GM21447 (cell line): ENCODE measurements at regions not wholly inside any gene's neighbourhood (a gene's known extent, or its start where the extent isn't known, plus 50 kb on each side); places are given as distances from the start of the nearest gene placed in this dataset.
"Not testable (repeated sequence)": the region's sequence is repeated elsewhere in the genome, so short reads cannot be mapped to it uniquely, and the experiment has no call there.

Source experiments
- ATAC-seq: cut with Tn5 transposase; IDR thresholded peaks from one replicate; pipeline ENCODE4 v1.9.1; 2021; ENCODE audit not compliant: unreplicated experiment

DNA sequence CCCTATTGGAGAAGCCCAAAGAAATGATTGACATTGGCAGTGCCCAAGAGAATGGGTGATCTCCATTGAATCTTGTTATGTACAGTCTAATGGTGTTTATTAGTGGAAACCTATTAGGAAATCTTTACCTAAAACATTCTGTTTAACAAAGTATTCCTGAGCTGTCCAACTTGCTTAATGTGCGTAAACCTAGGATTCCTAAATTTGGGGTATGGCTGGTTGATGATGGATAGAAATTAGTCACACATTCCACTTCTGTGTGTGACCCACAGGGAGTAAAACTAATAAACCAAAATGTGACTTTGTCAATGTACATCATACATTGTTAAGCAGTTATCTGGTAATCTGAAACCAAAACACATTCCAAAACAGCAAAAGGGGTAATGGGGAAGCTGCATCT lies 761.3 kb downstream of the FSCB start:
- no peak for ATAC-seq

DNA sequence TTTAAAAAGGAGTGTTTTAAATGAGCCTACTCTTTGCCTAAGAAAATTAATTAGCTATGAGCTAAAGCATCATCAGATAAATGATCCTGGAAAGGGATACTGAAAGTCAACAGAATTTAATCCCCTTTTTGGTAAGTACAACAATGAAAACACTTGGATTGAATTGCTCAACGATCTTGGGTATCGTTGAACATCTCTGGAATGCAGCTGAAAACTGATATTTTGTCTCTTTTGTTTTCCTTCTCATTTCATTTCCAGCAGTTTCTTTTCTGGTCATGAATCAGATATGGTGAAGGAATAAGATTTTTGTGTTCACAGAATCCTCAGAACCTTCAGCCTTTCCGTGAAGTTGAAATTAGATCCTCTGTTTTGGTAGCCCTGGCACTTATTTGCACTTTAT lies 771.2 kb downstream of the FSCB start:
- ATAC-seq: no peak

DNA sequence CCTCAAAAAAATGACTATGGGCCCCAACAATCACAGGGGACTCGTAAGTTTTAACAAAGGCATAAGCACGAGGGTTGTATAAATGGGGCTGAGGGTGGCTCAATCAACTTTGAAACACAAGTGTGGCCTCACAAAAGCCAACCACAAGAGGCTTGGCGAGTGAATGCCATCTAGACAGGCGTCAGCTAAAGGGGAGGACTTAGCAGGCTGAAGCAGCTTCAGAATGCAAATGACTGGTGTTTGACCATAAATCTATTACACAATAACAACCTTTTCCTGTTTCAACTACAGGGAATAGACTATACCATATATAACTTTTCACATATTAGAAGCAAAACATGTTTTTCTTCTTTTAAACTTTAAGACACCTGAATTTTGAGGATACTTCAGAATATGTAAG lies 777.9 kb downstream of the FSCB start:
- ATAC-seq: no peak

DNA sequence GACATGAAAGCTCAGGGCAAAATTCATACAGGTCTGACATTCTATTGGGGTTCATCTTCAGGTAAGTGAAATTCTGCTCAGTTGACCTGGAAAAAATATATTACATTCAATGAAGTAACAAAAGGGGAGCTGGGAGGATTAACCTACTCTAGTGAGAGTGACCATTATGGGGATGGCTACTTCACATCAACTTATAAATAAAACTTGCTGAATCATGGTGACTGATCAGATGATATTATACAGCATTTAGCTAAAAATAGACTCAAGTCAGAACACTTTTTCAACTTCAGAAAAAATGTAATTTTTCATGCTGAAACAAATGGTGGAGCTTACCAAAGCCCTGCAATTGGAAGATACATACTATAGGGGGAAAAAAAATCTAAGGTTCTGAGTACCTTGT lies 800.2 kb downstream of the FSCB start:
- ATAC-seq: no peak

DNA sequence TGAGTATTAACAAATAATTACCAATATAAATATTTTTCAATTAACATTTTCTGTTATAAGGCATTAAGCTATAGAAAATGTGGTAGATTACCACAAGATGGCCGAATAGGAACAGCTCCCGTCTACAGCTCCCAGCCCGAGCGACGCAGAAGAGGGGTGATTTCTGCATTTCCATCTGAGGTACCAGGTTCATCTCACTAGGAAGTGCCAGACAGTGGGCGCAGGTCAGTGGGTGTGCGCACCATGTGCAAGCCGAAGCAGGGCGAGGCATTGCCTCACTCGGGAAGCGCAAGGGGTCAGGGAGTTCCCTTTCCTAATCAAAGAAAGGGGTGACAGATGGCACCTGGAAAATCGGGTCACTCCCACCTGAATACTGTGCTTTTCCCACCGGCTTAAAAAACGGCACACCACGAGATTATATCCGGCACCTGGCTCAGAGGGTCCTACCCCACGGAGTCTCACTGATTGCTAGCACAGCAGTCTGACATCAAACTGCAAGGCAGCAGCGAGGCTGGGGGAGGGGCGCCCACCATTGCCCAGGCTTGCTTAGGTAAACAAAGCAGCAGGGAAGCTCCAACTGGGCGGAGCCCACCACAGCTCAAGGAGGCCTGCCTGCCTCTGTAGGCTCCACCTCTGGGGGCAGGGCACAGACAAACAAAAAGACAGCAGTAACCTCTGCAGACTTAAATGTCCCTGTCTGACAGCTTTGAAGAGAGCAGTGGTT lies 808.4 kb downstream of the FSCB start:
- not testable (repeated sequence) for ATAC-seq

DNA sequence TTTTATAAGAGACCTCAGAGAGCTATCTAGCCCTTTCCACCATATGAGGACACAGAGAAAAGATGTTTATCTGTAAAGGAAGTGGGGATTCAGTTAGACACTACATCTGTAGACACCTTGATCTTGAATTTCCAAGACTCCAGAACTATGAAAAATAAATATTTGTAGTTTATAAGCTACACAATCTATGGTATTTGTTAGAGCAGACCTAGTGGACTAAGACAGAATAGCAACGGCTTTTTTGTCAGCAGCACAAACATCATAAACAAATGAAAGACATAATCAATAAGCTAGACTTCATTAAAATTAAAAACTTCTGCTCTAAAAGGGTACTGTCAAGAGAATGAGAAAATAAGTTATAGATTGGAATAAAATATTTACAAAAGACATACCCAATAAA lies 810.1 kb downstream of the FSCB start:
- ATAC-seq: no peak

DNA sequence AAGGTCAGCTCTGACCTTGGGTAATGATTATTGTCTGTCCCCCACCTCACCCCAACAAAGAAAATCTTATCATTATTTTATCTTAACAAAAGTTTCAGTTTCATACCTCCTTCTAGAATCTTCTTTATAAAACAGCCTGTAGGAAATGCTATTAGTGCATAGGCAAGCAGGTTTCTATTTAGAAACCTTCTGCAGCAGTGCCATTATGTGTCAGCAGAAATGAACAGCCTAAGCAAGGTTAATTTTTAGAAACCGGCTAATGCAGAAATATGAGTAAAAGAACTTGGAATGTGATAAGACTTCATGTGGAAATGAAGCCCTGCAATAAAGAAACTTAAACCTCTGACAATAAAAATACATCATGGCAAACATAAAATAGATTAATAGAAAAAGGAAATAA lies 814.4 kb downstream of the FSCB start:
- ATAC-seq: no peak

DNA sequence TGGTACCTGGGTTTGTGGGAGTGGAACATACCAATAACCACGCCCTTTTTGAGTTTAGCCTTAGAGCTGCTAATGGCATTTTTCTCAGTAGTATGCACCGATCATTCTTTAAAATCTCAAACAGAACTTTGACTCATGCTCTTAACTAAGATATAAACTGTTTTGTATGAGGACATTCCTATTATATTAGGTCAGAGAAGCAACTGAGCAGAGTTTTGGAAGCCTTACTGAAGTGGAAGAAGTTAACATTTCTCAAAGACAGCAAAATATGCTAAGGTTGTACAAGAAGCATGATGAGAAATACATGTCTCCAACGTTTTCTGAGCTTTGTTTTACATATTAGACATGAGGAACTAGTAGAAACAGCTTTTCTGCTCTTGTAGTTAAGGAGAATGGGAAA lies 819.2 kb downstream of the FSCB start:
- no peak for ATAC-seq

DNA sequence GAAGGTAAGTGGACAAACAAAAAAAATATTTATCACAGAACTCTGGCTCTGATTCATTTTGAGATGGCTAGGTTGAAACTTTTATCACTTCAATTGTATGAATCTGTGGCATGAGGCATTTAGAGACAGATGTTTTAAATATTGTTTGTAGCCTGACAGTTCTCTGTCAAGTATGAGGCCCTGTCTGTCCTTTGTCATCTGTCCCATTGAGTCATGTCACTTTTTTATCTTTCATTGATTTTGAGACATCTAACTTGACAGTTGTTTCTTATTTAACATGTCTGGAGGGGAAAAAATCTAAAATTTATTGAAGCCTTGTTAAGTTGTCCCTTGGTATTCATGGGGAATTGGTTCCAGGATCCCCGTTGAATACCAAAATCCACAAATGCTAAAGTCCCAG lies 829.5 kb downstream of the FSCB start:
- ATAC-seq: no peak

DNA sequence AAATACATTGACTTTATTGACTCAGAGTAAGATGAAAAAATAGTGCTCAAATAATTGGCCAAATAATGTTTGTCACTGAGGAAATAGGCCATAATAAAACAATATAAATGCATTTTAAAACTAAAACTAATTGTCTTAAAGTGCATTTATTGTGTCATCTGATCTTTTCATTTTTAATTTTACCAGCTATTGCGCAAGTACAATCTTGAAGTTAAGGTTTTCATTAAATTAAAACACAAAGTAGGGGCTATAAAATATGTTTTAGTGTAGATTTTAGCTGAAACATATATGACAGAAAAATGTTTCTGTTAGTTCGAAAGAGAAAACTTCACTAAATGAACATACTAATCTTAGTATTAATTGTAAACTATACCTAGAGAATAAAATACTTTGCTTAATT lies 832.8 kb downstream of the FSCB start:
- no peak for ATAC-seq

DNA sequence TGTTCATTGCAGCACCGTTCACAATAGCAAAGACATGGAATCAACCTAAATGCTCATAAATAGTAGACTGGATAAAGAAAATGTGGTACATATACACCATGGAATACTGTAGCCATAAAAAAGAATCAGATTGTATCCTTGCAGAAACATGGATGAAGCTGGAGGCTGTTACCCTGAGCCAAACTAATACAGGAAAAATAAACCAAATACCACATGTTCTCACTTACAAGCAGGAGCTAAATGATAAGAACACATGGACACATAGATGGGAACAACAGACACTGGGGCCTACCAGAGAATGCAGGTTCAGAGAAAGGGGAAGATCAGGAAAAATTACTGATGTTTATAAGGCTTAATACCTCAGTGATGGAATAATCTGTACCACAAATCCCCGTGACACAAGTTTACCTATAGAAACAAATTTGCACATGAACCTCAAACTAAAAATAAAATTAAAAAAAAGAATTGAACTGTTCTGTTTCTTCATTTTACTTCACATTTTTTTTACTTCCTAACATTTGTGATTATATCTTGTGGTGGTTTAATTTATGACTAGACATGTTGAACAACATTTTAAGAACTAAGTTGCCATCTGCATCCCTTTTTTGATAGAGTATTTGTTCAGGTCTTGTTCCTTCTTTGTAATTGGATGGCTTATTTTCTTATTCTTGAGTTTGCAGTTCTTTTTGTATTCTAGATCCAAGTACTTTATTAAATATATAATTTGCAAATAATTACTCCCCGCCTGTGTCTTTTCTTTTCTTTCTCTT lies 835.2 kb downstream of the FSCB start:
- no peak for ATAC-seq

DNA sequence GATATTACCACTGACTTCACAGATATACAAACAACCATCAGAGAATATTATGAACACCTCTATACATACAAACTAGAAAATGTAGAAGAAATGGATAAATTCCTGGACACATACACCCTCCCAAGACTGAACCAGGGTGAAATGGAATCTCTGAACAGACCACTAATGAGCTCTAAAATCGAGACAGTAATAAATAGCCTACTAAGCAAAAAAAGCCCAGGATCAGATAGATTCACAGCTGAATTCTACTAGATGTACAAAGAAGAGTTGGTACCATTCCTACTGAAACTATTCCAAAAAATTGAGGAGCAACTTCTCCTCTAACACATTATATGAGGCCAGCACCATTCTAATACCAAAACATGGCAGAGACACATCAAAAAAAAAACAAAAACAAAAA lies 837.7 kb downstream of the FSCB start:
- ATAC-seq: no peak

DNA sequence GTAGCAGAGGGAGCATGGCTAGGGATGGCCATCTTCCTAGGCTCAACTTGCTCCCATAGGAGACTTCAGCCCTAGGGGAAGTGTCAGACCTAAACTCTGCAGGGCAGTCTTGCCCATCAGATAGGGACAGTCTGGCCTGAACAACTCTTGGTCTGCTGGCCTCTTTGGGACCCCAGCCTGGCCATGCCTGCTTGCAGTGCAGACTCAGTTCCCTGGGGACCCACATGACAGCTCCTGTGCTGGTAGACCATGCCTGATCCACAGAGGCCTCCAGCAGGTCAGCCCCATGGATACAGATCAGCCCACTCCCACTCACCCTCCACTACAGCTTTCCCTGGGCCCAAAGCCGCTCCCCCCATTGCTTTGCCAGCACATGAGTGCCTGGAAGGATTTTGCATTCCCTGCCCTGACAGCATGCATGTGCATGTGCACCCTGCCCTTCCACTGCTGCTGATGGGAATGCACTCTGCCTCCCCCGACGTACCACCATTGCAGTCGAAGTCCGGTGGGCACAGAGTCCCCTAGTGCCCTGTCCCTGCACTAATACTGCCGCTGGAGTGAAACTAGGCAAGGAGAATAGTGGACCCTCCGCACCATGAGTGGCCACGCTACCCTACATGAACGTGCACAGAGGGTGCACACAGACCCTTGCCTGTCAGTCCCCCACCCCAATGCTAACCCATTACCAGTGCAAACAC lies 841.4 kb downstream of the FSCB start:
- ATAC-seq: no peak

DNA sequence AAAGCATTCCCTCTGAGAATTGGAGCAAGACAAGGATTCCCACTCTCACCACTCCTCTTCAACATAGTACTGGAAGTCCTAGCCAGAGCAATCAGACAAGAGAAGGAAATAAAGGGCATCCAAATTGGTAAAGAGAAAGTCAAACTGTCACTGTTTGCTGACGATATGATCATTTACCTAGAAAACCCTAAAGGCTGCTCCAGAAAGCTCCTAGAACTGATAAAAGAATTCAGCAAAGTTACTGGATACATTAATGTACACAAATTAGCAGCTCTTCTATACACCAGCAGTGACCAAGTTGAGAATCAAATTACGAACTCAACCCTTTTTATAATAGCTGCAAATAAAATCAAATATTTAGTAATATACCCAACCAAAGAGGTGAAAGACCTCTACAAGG lies 851.9 kb downstream of the FSCB start:
- not testable (repeated sequence) for ATAC-seq

DNA sequence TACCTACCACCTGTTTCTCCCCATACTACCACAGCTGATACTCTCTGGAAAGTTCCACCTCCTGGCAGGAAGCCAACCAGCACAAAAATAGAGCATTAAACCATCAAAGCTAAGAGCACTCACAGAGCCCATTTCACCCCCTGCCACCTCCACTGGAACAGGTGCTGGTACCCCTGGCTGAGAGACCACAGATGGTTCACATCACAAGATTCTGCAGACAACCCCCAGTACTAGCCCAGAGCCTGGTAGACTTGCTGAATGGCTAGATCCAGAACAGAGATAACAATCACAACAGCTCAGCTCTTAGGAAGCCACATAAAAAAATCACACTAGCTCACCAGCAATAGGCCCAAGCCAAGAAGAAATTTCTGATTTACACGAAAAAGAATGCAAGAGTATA lies 855.2 kb downstream of the FSCB start:
- no peak for ATAC-seq

DNA sequence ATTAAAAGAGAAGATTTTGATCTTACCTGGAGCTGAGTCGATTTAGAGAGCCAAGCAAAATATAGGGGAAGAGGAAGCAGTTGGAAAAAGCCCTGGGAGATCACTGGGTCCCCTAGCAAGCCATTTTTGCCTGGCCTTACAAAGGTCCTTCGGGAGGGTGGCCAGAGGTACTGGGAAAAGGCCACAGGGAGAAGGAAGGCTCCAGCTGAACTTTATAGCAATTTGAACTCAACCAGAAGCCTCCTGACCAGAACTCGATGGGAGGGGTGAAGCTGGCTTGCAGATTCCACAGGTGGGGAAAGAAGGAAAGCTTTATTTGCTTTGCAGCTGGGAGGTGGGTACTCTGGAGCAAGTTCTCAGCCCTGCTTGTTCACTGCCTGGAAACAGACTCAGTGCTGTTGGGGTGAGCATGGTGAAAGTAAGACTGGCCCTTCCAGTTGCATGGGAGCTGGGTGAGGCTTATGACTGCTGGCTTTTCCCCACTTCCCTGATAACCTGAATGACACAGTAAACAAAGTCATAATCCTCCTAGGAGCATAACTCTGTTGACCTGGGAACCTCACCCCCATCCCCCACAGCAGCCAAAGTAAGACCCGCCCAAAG lies 855.8 kb downstream of the FSCB start:
- ATAC-seq: no peak

DNA sequence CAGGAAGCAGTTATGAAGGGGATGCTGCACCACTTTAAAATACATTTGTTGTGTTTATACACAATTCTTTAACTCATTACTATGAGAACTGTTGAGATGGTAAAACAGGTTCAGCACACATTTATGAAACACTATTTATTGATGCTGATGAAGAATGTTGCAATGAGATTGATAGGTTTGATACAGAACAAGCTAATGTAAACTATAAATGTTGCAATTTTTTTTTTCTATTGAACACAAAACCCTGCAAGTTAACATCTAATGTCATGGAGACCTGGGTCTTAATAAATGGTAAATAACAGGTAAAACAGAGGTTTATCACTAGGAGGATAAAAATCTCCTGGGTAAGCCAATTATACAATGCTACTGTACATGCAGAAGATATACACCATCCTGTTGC lies 857.6 kb downstream of the FSCB start:
- no peak for ATAC-seq

DNA sequence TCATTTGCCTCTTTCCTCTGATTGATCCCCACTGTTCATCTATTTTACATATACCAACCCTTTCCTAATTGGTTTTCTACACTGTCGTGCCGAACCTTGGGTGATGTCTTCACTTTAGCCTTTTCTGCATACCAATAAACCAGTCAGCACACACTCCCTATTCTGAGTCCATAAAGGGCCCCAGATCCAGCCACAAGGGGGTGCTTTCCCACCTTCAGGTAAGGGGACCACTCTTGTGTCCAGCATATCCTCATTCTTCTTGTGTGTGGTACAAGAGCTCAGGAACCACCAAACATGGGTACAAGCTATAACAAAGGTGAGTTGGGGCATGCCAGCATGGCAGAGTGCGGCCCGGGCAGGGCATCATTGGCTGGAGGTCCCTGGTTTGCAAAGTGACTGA lies 859.8 kb downstream of the FSCB start:
- no peak for ATAC-seq

DNA sequence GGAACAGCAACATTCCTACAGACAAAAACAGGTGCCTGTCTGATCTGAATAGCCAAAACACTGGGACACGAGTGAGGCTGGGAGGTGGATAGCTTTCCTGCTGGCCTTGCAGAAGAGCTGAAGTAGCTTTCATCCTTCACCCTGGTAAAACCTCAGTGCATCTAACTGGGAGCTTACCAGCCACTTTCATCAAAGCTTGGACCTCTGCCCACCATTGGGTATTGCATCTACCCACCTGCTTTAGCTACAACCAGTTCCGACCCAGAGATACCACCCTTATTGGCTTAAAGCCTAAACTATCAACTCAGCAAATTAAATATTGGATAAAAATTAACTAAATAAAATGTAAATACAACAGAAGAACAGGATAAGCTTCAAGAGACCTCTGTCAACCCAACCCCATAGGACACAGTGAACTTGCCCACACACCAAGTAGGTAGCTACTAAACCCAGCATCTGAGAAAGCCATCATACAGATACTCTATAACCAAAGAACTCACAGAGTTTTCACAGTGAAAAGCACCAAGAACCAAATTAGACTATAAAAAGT lies 866.3 kb downstream of the FSCB start:
- ATAC-seq: no peak

DNA sequence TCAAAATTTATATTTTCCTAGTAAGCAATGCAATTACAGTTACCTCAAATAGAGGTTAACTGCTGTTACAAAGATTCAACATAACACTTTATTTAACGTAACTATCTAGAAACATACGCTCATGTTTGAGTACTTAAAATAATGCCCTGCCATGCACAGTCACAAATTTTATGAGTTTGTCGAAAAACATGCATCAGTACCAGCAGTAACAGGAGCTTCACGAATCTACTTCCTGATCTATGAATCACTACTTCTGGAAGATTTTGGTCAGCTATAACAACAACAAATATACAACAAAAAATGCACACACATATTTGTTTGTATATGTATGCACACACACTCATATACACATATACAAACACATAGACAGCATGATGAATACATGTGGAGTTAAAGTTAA lies 881.8 kb downstream of the FSCB start:
- no peak for ATAC-seq

DNA sequence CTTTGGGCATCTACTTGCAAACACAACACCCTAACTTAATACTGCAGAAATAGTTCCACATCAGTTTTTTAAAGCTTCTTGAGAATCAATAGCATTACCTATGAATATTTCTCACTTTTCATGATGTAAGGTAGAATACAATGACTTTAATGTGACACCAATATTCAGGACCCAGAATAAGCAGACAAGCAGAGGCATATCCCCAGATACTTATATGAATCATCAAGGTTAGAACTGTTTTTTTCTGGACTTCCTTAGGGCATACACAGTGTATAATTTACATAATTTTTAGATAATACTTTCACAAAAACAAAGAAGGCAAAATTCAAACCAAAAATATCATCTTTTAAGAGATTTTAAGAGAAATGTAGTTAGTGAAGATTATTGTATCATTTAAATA lies 885.8 kb downstream of the FSCB start:
- ATAC-seq: no peak
